ENCODE measurements at regions not wholly inside any gene's neighbourhood (a gene's known extent, or its start where the extent isn't known, plus 50 kb on each side); places are given as distances from the start of the nearest gene placed in this dataset.

DNA sequence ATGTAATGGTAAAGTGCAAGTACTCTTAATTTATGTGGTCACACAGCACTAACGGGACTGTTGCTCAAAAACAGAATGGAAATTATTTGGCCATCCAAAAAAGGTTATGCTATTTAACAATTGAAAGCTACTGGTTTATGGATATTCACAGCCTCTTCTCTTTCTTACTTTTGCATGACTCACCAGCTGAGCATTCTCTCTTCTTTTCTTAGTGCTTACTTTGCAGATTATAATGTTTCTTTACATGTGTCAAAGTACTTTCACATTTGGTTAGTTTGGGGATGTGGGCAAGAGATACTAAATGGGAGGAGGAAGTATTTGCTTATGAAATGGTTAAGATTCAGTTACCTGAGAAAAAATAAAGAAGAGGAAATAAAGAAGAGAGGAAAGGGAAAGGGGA is 610.5 kb downstream of the HTR1B start:
- TF ChIP-seq, protein P1, sequence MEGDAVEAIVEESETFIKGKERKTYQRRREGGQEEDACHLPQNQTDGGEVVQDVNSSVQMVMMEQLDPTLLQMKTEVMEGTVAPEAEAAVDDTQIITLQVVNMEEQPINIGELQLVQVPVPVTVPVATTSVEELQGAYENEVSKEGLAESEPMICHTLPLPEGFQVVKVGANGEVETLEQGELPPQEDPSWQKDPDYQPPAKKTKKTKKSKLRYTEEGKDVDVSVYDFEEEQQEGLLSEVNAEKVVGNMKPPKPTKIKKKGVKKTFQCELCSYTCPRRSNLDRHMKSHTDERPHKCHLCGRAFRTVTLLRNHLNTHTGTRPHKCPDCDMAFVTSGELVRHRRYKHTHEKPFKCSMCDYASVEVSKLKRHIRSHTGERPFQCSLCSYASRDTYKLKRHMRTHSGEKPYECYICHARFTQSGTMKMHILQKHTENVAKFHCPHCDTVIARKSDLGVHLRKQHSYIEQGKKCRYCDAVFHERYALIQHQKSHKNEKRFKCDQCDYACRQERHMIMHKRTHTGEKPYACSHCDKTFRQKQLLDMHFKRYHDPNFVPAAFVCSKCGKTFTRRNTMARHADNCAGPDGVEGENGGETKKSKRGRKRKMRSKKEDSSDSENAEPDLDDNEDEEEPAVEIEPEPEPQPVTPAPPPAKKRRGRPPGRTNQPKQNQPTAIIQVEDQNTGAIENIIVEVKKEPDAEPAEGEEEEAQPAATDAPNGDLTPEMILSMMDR (IDR thresholded peaks at IDR 0.05) = no peak
- TF ChIP-seq POLR2A (IDR thresholded peaks at IDR 0.05) = no peak
- TF ChIP-seq EP300 (IDR thresholded peaks at IDR 0.05) = no peak
